HG02885 (cell line): ENCODE measurements at regions not wholly inside any gene's neighbourhood (a gene's known extent, or its start where the extent isn't known, plus 50 kb on each side); places are given as distances from the start of the nearest gene placed in this dataset.

Experiments used
- ATAC-seq: cut with Tn5 transposase; IDR thresholded peaks from one replicate; pipeline ENCODE4 v1.9.1; 2021; ENCODE audit warnings: mild to moderate bottlenecking; ENCODE audit not compliant: unreplicated experiment, poor library complexity

GRCh38 chr10:131742500-131742951 is 158.3 kb upstream of the PPP2R2D start:
- no peak for ATAC-seq

GRCh38 chr10:131743190-131744151 is 157.3 kb upstream of the PPP2R2D start:
- ATAC-seq: peak; percentile 75

- no peak for ATAC-seq
Measured at GRCh38 chr10:131744346-131744745, 156.5 kb upstream of the PPP2R2D start.

GRCh38 chr10:131745591-131745990 is 155.2 kb upstream of the PPP2R2D start:
- no peak for ATAC-seq

GRCh38 chr10:131746241-131746711 is 154.5 kb upstream of the PPP2R2D start:
- no peak for ATAC-seq

- ATAC-seq: no peak
Measured at GRCh38 chr10:131746785-131747184, 154.0 kb upstream of the PPP2R2D start.

GRCh38 chr10:131747251-131747650 is 153.6 kb upstream of the PPP2R2D start:
- ATAC-seq: no peak

- no peak for ATAC-seq
Measured at GRCh38 chr10:131747791-131748190, 153.0 kb upstream of the PPP2R2D start.

- no peak for ATAC-seq
Measured at GRCh38 chr10:131748191-131748590, 152.6 kb upstream of the PPP2R2D start.

- no peak for ATAC-seq
Measured at GRCh38 chr10:131748831-131749766, 151.7 kb upstream of the PPP2R2D start.

- no peak for ATAC-seq
Measured at GRCh38 chr10:131749767-131750142, 151.1 kb upstream of the PPP2R2D start.

GRCh38 chr10:131750171-131750895 is 150.5 kb upstream of the PPP2R2D start:
- no peak for ATAC-seq

GRCh38 chr10:131750973-131751826 is 149.6 kb upstream of the PPP2R2D start:
- no peak for ATAC-seq

GRCh38 chr10:131751827-131752775 is 148.7 kb upstream of the PPP2R2D start:
- no peak for ATAC-seq

- no peak for ATAC-seq
Measured at GRCh38 chr10:131753336-131753735, 147.5 kb upstream of the PPP2R2D start.

GRCh38 chr10:131755200-131755599 is 145.6 kb upstream of the PPP2R2D start:
- ATAC-seq: no peak

- ATAC-seq: no peak
Measured at GRCh38 chr10:131757285-131758058, 143.3 kb upstream of the PPP2R2D start.
